Spleen (tissue), 7 donors: ENCODE measurements at regions not wholly inside any gene's neighbourhood (a gene's known extent, or its start where the extent isn't known, plus 50 kb on each side); places are given as distances from the start of the nearest gene placed in this dataset.

Source experiments
- POLR2A ChIP-seq, 3 donors: fragments of 450-650 bp; IDR thresholded peaks; one replicate each; pipeline ENCODE4 v1.5.1; 2017; ENCODE audit warnings: antibody characterized with exemption in 3 of 3, mild to moderate bottlenecking in 1 of 3
- POLR2AphosphoS5 ChIP-seq, 3 donors: sonication (generic); formaldehyde crosslinking; IDR thresholded peaks; one replicate each; pipeline ENCODE4 v1.5.1; 2017; ENCODE audit warnings: antibody characterized with exemption in 3 of 3
- TF ChIP-seq, protein P1 (sequence below), 11 experiments: fragments of 200-600 bp in 7 of 11; fragments of 450-650 bp in 4 of 11; sonication (generic) in 4 of 11; IDR thresholded peaks in 8 of 11; conservative IDR thresholded peaks in 3 of 11; 1 replicate in 7 of 11; 2 replicates in 4 of 11; pipeline versions ENCODE4 v1.4.0 to v1.8.0; 2016 to 2021; ENCODE audit warnings: antibody characterized with exemption in 11 of 11, inconsistent platforms in 4 of 11, mild to moderate bottlenecking in 1 of 11
- donor health status: DM: no; HTN: no; CAD: no; lungs with moderate emphysema.
- donor health status: DM: no; HTN: no; CAD: no.
- donor health status: DM: no; HTN: no; CAD: no.

DNA sequence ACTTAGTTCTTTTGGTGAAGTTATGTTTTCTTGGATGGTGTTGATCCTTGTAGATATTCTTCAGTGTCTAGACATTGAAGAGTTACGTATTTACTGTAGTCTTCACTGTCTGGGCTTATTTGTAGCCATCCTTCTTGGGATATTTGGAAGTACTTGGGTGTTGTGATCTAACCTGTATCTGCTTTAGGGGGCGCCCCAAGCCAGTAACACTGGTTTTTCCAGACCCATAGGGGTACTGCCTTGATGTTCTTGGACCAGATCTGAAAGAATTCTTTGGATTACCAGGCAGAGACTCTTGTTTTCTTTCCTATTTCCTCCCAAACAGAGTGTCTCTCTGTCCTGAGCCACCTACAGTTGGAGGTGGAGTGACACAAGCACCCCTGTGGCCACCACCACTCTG lies 309.1 kb upstream of the IMPG1 start:
- TF ChIP-seq, protein P1, sequence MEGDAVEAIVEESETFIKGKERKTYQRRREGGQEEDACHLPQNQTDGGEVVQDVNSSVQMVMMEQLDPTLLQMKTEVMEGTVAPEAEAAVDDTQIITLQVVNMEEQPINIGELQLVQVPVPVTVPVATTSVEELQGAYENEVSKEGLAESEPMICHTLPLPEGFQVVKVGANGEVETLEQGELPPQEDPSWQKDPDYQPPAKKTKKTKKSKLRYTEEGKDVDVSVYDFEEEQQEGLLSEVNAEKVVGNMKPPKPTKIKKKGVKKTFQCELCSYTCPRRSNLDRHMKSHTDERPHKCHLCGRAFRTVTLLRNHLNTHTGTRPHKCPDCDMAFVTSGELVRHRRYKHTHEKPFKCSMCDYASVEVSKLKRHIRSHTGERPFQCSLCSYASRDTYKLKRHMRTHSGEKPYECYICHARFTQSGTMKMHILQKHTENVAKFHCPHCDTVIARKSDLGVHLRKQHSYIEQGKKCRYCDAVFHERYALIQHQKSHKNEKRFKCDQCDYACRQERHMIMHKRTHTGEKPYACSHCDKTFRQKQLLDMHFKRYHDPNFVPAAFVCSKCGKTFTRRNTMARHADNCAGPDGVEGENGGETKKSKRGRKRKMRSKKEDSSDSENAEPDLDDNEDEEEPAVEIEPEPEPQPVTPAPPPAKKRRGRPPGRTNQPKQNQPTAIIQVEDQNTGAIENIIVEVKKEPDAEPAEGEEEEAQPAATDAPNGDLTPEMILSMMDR (IDR thresholded peaks at IDR 0.05 in 8 of 11, conservative IDR thresholded peaks at IDR 0.05 in 3 of 11), result no peak
- TF ChIP-seq POLR2A (IDR thresholded peaks at IDR 0.05) (no peak), POLR2AphosphoS5 (IDR thresholded peaks at IDR 0.05) (no peak)
